Suprapubic skin (tissue), 4 donors: ENCODE measurements at regions not wholly inside any gene's neighbourhood (a gene's known extent, or its start where the extent isn't known, plus 50 kb on each side); places are given as distances from the start of the nearest gene placed in this dataset.

Experiments used
- EP300 ChIP-seq: sonication (generic); formaldehyde crosslinking; IDR thresholded peaks from one replicate; pipeline ENCODE4 v1.6.1; 2017; ENCODE audit warnings: antibody characterized with exemption
- POLR2A ChIP-seq, 2 donors: fragments of 450-650 bp; IDR thresholded peaks; one replicate each; pipeline ENCODE4 v1.6.1; 2017; ENCODE audit warnings: antibody characterized with exemption in 2 of 2, mild to moderate bottlenecking in 2 of 2, moderate library complexity in 2 of 2
- POLR2AphosphoS5 ChIP-seq, 3 donors: sonication (generic); formaldehyde crosslinking; IDR thresholded peaks; one replicate each; pipeline ENCODE4 v1.6.1; 2017; ENCODE audit warnings: antibody characterized with exemption in 3 of 3
- TF ChIP-seq, protein P1 (sequence below), 2 donors: fragments of 200-600 bp in 1 of 2; fragments of 450-650 bp in 1 of 2; sonication (generic) in 1 of 2; IDR thresholded peaks; one replicate each; pipeline ENCODE4 v1.5.1; 2016 to 2019; ENCODE audit warnings: antibody characterized with exemption in 2 of 2, mild to moderate bottlenecking in 1 of 2, moderate library complexity in 1 of 2

- TF ChIP-seq, protein P1, sequence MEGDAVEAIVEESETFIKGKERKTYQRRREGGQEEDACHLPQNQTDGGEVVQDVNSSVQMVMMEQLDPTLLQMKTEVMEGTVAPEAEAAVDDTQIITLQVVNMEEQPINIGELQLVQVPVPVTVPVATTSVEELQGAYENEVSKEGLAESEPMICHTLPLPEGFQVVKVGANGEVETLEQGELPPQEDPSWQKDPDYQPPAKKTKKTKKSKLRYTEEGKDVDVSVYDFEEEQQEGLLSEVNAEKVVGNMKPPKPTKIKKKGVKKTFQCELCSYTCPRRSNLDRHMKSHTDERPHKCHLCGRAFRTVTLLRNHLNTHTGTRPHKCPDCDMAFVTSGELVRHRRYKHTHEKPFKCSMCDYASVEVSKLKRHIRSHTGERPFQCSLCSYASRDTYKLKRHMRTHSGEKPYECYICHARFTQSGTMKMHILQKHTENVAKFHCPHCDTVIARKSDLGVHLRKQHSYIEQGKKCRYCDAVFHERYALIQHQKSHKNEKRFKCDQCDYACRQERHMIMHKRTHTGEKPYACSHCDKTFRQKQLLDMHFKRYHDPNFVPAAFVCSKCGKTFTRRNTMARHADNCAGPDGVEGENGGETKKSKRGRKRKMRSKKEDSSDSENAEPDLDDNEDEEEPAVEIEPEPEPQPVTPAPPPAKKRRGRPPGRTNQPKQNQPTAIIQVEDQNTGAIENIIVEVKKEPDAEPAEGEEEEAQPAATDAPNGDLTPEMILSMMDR (IDR thresholded peaks at IDR 0.05) = no peak
- TF ChIP-seq POLR2AphosphoS5 (IDR thresholded peaks at IDR 0.05) = no peak
- no peak for TF ChIP-seq POLR2A (IDR thresholded peaks at IDR 0.05)
- TF ChIP-seq EP300 = no peak
Measured at GRCh38 chr6:169881398-169881797, 130.0 kb downstream of the ERMARD start.
